Stomach (tissue), 8 donors: ENCODE measurements at regions not wholly inside any gene's neighbourhood (a gene's known extent, or its start where the extent isn't known, plus 50 kb on each side); places are given as distances from the start of the nearest gene placed in this dataset.
A peak's percentile ranks its signal among the peaks of the same experiment; 100 is the strongest.

Source experiments
- DNase-seq, 2 donors: peaks; one replicate each; pipeline versions ENCODE4 v3.0.0 to v3.0.0-alpha.2; 2013 to 2019
- H3K27ac ChIP-seq, 5 donors: fragments of 200-600 bp in 4 of 5; sonication (generic) in 4 of 5; one replicate each; pipeline ENCODE4 v1.5.1; 2013 to 2019; ENCODE audit warnings: mild to moderate bottlenecking in 1 of 5, moderate library complexity in 1 of 5
- H3K27me3 ChIP-seq, 3 donors: fragments of 200-600 bp; sonication (generic); one replicate each; pipeline ENCODE4 v1.5.1; 2017 to 2019; ENCODE audit warnings: mixed run types in 1 of 3
- H3K36me3 ChIP-seq, 4 donors: fragments of 200-600 bp; sonication (generic); 1 replicate in 3 of 4; 2 replicates in 1 of 4; pipeline ENCODE4 v1.5.1; 2016 to 2019
- H3K4me1 ChIP-seq, 4 donors: fragments of 200-600 bp; sonication (generic); one replicate each; pipeline ENCODE4 v1.5.1; 2016 to 2019
- H3K4me3 ChIP-seq, 4 donors: fragments of 200-600 bp; sonication (generic) in 3 of 4; one replicate each; pipeline ENCODE4 v1.5.1; 2016 to 2019; ENCODE audit warnings: mild to moderate bottlenecking in 1 of 4
- H3K9me3 ChIP-seq, 4 donors: fragments of 200-600 bp; sonication (generic); one replicate each; pipeline ENCODE4 v1.5.1; 2016 to 2019
- EP300 ChIP-seq: sonication (generic); formaldehyde crosslinking; IDR thresholded peaks from one replicate; pipeline ENCODE4 v1.6.1; 2017; ENCODE audit warnings: antibody characterized with exemption
- POLR2A ChIP-seq, 4 donors: fragments of 450-650 bp; IDR thresholded peaks; one replicate each; pipeline ENCODE4 v1.6.1; 2016; ENCODE audit warnings: antibody characterized with exemption in 4 of 4, control low read depth in 2 of 4, mild to moderate bottlenecking in 1 of 4, moderate library complexity in 1 of 4
- POLR2AphosphoS5 ChIP-seq, 3 donors: sonication (generic); formaldehyde crosslinking; IDR thresholded peaks; one replicate each; pipeline ENCODE4 v1.6.1; 2016; ENCODE audit warnings: antibody characterized with exemption in 3 of 3
- WGBS, 5 donors: extraction: QIAGEN DNeasy Blood & Tissue Kit in 3 of 5; methylation state at CpG; one replicate each; pipeline versions ENCODE4 v1.1.5 to v1.1.7; 2013 to 2018; 5-methylcytosine and 5-hydroxymethylcytosine counted together
- intact Hi-C: fragments of 100-400 bp; cut with DNase I; formaldehyde crosslinking; loops from one replicate; pipeline ENCODE4 v1.15.1; 2023; ENCODE audit warnings: low total_unique reads
- TF ChIP-seq, protein P1 (sequence below), 7 experiments: fragments of 450-650 bp in 4 of 7; fragments of 200-600 bp in 3 of 7; sonication (generic) in 3 of 7; IDR thresholded peaks; one replicate each; pipeline ENCODE4 v1.5.1; 2016 to 2019; ENCODE audit warnings: antibody characterized with exemption in 7 of 7, control low read depth in 2 of 7, mild to moderate bottlenecking in 1 of 7
- donor health status: healthy with polysubstance abuse.
- donor health status: Bipolar disorder and iron deficiency.
- donor health status: healthy.

DNA sequence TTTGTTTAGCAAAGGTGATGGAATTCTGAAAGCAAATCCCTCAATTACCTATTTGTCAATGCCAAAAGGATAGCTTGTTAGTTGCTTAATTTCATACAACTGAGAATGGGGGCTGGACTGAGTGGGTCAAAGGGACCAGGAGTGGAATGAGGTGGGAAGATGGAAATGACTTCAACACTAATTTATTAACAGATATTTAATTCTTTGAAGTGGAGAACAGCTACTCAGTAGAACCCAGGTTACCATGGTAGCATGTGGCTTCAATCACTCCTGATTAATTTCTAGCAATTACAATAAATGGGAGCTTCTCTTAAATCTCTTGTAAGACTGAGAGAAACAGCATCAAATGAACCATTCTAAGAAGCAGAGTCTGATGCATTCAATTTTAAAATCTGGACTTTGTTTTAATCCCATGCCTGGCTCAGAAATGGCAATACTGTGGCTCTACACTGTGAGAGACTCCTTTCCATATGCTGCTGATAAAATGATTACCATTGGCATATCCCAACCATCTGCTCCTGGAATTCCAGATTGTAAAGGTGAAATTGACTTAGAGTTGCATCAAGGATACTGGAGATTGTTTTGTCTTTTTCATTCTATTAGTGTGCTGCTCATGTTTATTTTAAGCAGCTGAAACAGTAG is 607.8 kb downstream of the SNAPC1 start:
- Histone ChIP-seq H3K4me1 (no peaks in the 10 kb centered on the region), H3K36me3 (no peaks in the 10 kb centered on the region), H3K4me3 (no peak overlapping the region), H3K9me3 (no peaks in the 10 kb centered on the region), H3K27me3 (no peaks in the 10 kb centered on the region), H3K27ac (no peak overlapping the region)
- intact Hi-C loops = no loop called here
- TF ChIP-seq EP300 (no peak), POLR2AphosphoS5 (IDR thresholded peaks at IDR 0.05) (no peak), POLR2A (IDR thresholded peaks at IDR 0.05) (no peak)
- TF ChIP-seq, protein P1, sequence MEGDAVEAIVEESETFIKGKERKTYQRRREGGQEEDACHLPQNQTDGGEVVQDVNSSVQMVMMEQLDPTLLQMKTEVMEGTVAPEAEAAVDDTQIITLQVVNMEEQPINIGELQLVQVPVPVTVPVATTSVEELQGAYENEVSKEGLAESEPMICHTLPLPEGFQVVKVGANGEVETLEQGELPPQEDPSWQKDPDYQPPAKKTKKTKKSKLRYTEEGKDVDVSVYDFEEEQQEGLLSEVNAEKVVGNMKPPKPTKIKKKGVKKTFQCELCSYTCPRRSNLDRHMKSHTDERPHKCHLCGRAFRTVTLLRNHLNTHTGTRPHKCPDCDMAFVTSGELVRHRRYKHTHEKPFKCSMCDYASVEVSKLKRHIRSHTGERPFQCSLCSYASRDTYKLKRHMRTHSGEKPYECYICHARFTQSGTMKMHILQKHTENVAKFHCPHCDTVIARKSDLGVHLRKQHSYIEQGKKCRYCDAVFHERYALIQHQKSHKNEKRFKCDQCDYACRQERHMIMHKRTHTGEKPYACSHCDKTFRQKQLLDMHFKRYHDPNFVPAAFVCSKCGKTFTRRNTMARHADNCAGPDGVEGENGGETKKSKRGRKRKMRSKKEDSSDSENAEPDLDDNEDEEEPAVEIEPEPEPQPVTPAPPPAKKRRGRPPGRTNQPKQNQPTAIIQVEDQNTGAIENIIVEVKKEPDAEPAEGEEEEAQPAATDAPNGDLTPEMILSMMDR (IDR thresholded peaks at IDR 0.05) = no peak
- DNase-seq = no peak

DNA sequence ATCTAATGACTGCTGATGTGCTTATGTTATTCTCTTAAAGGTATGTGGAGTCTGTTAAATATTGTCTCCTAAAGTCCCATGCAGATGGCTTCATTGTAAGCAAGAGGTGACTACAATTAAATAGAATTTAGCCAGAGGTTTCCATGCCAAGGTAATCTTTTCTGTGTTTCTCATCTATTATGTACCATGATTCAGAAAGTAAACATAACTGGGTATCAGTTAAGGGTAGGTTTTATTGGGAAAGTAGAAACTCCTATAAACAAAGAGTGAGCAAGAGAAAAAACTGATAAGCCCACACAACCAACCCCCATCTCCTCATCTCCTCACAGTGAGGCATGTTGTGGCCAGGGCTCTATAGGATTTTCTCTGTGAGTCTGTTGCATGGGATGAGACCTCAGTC is 611.7 kb downstream of the SNAPC1 start:
- Histone ChIP-seq H3K36me3 (no peaks in the 10 kb centered on the region), H3K4me3 (no peak overlapping the region), H3K27me3 (no peaks in the 10 kb centered on the region), H3K9me3 (peaks cover 0 to 5% (median 2%) of the 10 kb centered on the region in 4 donors), H3K4me1 (no peaks in the 10 kb centered on the region), H3K27ac (no peak overlapping the region)
- intact Hi-C loops = no loop called here
- no peak for TF ChIP-seq POLR2A (IDR thresholded peaks at IDR 0.05)
- TF ChIP-seq, protein P1 (IDR thresholded peaks at IDR 0.05) = no peak
- no peak for TF ChIP-seq EP300
- DNase-seq = peak in 1 of 2 donors; percentile 5

- no peaks in the 10 kb centered on the region for H3K27me3 ChIP-seq
- peaks cover 0 to 5% (median 2%) of the 10 kb centered on the region in 4 donors for H3K9me3 ChIP-seq
- no peaks in the 10 kb centered on the region for H3K4me1 ChIP-seq
- no peaks in the 10 kb centered on the region for H3K36me3 ChIP-seq
- intact Hi-C loops = no loop called here
- no peak overlapping the region for H3K27ac ChIP-seq
- no peak overlapping the region for H3K4me3 ChIP-seq
- TF ChIP-seq POLR2AphosphoS5 (IDR thresholded peaks at IDR 0.05) = no peak
- TF ChIP-seq POLR2A (IDR thresholded peaks at IDR 0.05) = no peak
- TF ChIP-seq, protein P1 (IDR thresholded peaks at IDR 0.05) = no peak
- no peak for TF ChIP-seq EP300
- 64 to 81% (median 75%) methylated on average over 2 of the region's 2 CpGs for WGBS, 5 donors
- DNase-seq = no peak
These were observed 615.8 kb downstream of the SNAPC1 start for GRCh38 chr14:62378057-62378456.

DNA sequence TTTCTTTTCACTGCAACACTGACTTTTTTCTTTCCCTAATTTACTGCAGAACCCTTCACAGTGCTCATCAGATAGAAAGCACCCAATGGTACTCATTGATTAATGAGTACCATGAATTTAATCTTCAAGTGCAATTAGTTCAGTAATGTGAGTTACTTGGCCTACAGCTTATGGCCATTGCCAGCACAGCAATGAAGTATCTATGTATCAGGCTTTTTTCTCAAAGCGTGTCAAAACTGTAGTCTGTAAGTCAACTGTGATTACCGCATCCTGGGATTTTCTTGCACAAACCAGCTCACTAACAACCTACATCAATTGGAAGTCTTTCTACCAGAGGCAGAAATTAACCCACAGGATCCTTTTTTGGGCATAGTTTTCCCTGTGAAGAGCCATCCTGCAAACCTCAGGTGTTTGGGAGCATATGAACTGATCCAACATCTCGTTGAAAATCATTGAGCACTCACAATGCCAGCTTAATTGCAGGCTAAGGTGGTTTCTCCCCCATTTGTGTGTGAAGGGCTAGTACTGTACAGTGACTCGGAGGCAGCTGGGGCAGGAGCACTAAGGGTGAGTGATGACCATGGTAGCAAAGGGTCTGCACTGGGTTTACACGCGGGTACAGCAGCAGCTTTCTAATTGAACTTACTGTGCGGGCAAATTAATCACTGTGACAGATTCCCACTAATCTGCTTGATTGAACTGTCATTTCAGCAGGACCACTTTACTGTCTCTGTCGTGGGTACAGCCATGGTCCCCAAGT is 619.3 kb downstream of the SNAPC1 start:
- DNase-seq = no peak
- H3K27me3 ChIP-seq = no peaks in the 10 kb centered on the region
- peaks cover 0 to 3% (median under 1%) of the 10 kb centered on the region in 4 donors for H3K9me3 ChIP-seq
- no peak for TF ChIP-seq EP300
- no peak for TF ChIP-seq POLR2A (IDR thresholded peaks at IDR 0.05)
- TF ChIP-seq, protein P1 (IDR thresholded peaks at IDR 0.05) = no peak
- no peak for TF ChIP-seq POLR2AphosphoS5 (IDR thresholded peaks at IDR 0.05)
- intact Hi-C loops = no loop called here
- no peak overlapping the region for H3K4me3 ChIP-seq
- H3K36me3 ChIP-seq = no peaks in the 10 kb centered on the region
- H3K4me1 ChIP-seq = no peaks in the 10 kb centered on the region
- WGBS, 5 donors = 53 to 74% (median 70%) methylated on average over 8 of the region's 8 CpGs
- no peak overlapping the region for H3K27ac ChIP-seq
